ENCODE measurements at regions not wholly inside any gene's neighbourhood (a gene's known extent, or its start where the extent isn't known, plus 50 kb on each side); places are given as distances from the start of the nearest gene placed in this dataset.

DNA sequence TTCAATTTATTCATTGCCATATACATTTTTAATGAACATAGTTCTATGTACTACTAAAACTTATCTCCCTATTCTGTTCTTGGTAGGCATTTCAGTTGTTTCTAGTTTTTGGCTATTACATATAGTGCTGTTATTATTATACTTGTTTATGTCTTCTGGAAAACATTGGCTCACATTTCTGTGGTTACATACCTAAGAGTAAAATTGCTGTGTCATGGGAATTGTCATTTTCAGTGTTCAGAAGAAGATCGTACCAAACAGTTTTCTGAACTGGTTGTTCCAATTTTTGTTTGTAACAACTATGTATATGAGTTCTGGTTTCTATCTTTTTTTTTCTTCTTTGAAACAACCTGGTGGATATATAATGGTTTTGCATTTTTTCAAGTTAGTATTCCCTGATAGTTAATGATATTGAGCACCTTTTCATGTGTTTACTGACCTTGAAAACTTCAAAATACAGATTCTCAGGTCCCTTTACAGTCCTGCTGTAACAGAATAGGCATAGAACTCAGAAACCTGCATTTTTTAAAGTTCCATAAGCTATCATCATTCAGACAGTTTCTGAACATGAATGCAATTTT is 230.7 kb downstream of the JRKL start:
- Mint-ChIP-seq H3K27me3 (ENCODE audit: low read depth) (no peaks in the 10 kb centered on the region; the same call in 1 of the 2 replicates), H3K4me3 (no peak overlapping the region), H3K4me1 (peaks cover 3 to 10% of the 10 kb centered on the region in 2 experiments; a peak in 3 of 4 replicates), H3K9me3 (peaks cover under 1 to 3% of the 10 kb centered on the region in 2 experiments; a peak in 2 of 5 replicates), H3K36me3 (ENCODE audit: insufficient read depth in 1 of 3, low read depth in 3 of 3) (peaks cover 0 to 4% (median 2%) of the 10 kb centered on the region in 3 experiments; a peak in 4 of 7 replicates), H3K27ac (no peak overlapping the region)
- Histone ChIP-seq H2BK12ac (ENCODE audit: insufficient read length, low read depth, low read length) (no peak overlapping the region), H3K9me3 (ENCODE audit: control insufficient read depth, low read depth, low read length) (no peaks in the 10 kb centered on the region), H2AFZ (ENCODE audit: low read length) (no peak overlapping the region), H3K4me1 (ENCODE audit: insufficient read depth, low read length) (no peaks in the 10 kb centered on the region; the same call in 1 of the 2 replicates), H3K27me3 (ENCODE audit: insufficient read depth, low read length) (no peaks in the 10 kb centered on the region), H2BK20ac (ENCODE audit: low read depth, low read length, poor library complexity, severe bottlenecking) (no peak overlapping the region), H4K20me1 (ENCODE audit: control insufficient read depth, insufficient read depth, insufficient read length) (no peaks in the 10 kb centered on the region), H4K91ac (ENCODE audit: insufficient read length, low read depth, low read length) (no peak overlapping the region), H2BK120ac (ENCODE audit: low read depth, low read length, poor library complexity, severe bottlenecking) (no peak overlapping the region), H4K8ac (replicated peaks; ENCODE audit: insufficient read length, low read depth, low read length) (no peak overlapping the region), H4K5ac (ENCODE audit: insufficient read length, low read depth, low read length) (no peak overlapping the region), H3K9ac (ENCODE audit: extremely low read depth, insufficient read length, low read length) (no peak overlapping the region), H2BK5ac (ENCODE audit: insufficient read length, low read length) (no peak overlapping the region), H3K4ac (ENCODE audit: low read depth, low read length) (no peak overlapping the region), H3K18ac (ENCODE audit: insufficient read length, low read depth, low read length) (no peak overlapping the region), H2AK5ac (ENCODE audit: insufficient read length, low read length) (no peak overlapping the region), H3K27ac (ENCODE audit: insufficient read length, low read depth, low read length) (no peak overlapping the region), H3K14ac (ENCODE audit: insufficient read depth, low read length) (no peak overlapping the region), H3K4me2 (ENCODE audit: insufficient read depth, insufficient read length, low read length) (no peak overlapping the region), H2BK15ac (ENCODE audit: low read depth, low read length) (no peak overlapping the region), H3K56ac (ENCODE audit: insufficient read length, low read depth, low read length) (no peak overlapping the region), H3T11ph (ENCODE audit: low read length) (no peak overlapping the region), H3K23ac (ENCODE audit: insufficient read length, low read depth, low read length) (no peak overlapping the region), H3K79me2 (ENCODE audit: insufficient read depth, low read length) (no peaks in the 10 kb centered on the region), H3K23me2 (ENCODE audit: insufficient read length, low read depth, low read length, poor library complexity, severe bottlenecking) (no peaks in the 10 kb centered on the region), H3K79me1 (ENCODE audit: insufficient read depth, low read depth, low read length, poor library complexity, severe bottlenecking) (no peaks in the 10 kb centered on the region)
- DNase-seq, result no peak
- TF ChIP-seq, protein P1, sequence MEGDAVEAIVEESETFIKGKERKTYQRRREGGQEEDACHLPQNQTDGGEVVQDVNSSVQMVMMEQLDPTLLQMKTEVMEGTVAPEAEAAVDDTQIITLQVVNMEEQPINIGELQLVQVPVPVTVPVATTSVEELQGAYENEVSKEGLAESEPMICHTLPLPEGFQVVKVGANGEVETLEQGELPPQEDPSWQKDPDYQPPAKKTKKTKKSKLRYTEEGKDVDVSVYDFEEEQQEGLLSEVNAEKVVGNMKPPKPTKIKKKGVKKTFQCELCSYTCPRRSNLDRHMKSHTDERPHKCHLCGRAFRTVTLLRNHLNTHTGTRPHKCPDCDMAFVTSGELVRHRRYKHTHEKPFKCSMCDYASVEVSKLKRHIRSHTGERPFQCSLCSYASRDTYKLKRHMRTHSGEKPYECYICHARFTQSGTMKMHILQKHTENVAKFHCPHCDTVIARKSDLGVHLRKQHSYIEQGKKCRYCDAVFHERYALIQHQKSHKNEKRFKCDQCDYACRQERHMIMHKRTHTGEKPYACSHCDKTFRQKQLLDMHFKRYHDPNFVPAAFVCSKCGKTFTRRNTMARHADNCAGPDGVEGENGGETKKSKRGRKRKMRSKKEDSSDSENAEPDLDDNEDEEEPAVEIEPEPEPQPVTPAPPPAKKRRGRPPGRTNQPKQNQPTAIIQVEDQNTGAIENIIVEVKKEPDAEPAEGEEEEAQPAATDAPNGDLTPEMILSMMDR (conservative IDR thresholded peaks at IDR 0.05), result no peak
- no CpG with 5 or more reads among the region's 1 CpG for WGBS (ENCODE audit: extremely low coverage, insufficient read length, low lambda C conversion rate)
